ENCODE measurements at regions not wholly inside any gene's neighbourhood (a gene's known extent, or its start where the extent isn't known, plus 50 kb on each side); places are given as distances from the start of the nearest gene placed in this dataset.

GRCh38 chr9:1231998-1232919, 182.1 kb downstream of the DMRT2 start:
- Mint-ChIP-seq H3K27ac (no peak overlapping the region), H3K36me3 (no peaks in the 10 kb centered on the region), H3K9me3 (no peaks in the 10 kb centered on the region), H3K27me3 (peaks cover 4% of the 10 kb centered on the region in 2 donors), H3K4me3 (no peak overlapping the region), H3K4me1 (no peaks in the 10 kb centered on the region)
- no peaks in the 10 kb centered on the region for H3K36me3 ChIP-seq (ENCODE audit: control insufficient read depth in 2 of 2, extremely low read depth in 1 of 2, insufficient read depth in 1 of 2, low read length in 1 of 2)
- ATAC-seq (replicated peaks in 1 of 4) = no peak
- H3K27ac ChIP-seq (ENCODE audit: low read length) = no peak overlapping the region
- H3K27me3 ChIP-seq (replicated peaks in 1 of 2; ENCODE audit: control insufficient read depth in 2 of 2, extremely low read depth in 1 of 2, insufficient read depth in 2 of 2, low read length in 1 of 2) = peaks cover 0 to 3% of the 10 kb centered on the region in 2 experiments
- ChIA-PET CTCF (no interaction called here), POLR2A (no interaction called here)
- no peak overlapping the region for H3K4me3 ChIP-seq (ENCODE audit: control insufficient read depth in 1 of 2, extremely low read depth in 1 of 2, low read length in 1 of 2)
- H3K4me1 ChIP-seq (ENCODE audit: control insufficient read depth in 1 of 2, extremely low read depth in 1 of 2, insufficient read depth in 2 of 2, low read length in 2 of 2) = no peaks in the 10 kb centered on the region
- no peaks in the 10 kb centered on the region for H3K9me3 ChIP-seq
- no peak for DNase-seq
- WGBS (ENCODE audit: insufficient coverage) = 61% methylated on average over 10 of the region's 11 CpGs

GRCh38 chr9:1233568-1233967, 183.4 kb downstream of the DMRT2 start:
- no peak overlapping the region for H3K4me3 Mint-ChIP-seq
- Histone ChIP-seq H3K4me3 (ENCODE audit: control insufficient read depth in 1 of 2, extremely low read depth in 1 of 2, low read length in 1 of 2) (no peak overlapping the region), H3K27ac (ENCODE audit: low read length) (no peak overlapping the region), H3K4me1 (ENCODE audit: control insufficient read depth in 1 of 2, extremely low read depth in 1 of 2, insufficient read depth in 2 of 2, low read length in 2 of 2) (no peaks in the 10 kb centered on the region), H3K9me3 (no peaks in the 10 kb centered on the region), H3K36me3 (ENCODE audit: control insufficient read depth in 2 of 2, extremely low read depth in 1 of 2, insufficient read depth in 1 of 2, low read length in 1 of 2) (no peaks in the 10 kb centered on the region), H3K27me3 (replicated peaks in 1 of 2; ENCODE audit: control insufficient read depth in 2 of 2, extremely low read depth in 1 of 2, insufficient read depth in 2 of 2, low read length in 1 of 2) (peaks cover 0 to 3% of the 10 kb centered on the region in 2 experiments)
- no peak overlapping the region for H3K27ac Mint-ChIP-seq
- no peak for ATAC-seq (replicated peaks in 1 of 4)
- 67% methylated on average over 1 of the region's 2 CpGs for WGBS (ENCODE audit: insufficient coverage)
- no peaks in the 10 kb centered on the region for H3K36me3 Mint-ChIP-seq
- DNase-seq = no peak
- ChIA-PET POLR2A (no interaction called here), CTCF (interaction anchor here in 1 of 2 donors (0.6 kb wide), 1 partner anchor 854 kb away, joined by 3 read pairs; no protein-coding TSS in a partner anchor)
- peaks cover 4% of the 10 kb centered on the region in 2 donors for H3K27me3 Mint-ChIP-seq
- H3K9me3 Mint-ChIP-seq = no peaks in the 10 kb centered on the region
- H3K4me1 Mint-ChIP-seq = no peaks in the 10 kb centered on the region

- CTCF ChIA-PET = no interaction called here
- peaks cover 0 to 3% of the 10 kb centered on the region in 2 experiments for H3K27me3 ChIP-seq (replicated peaks in 1 of 2; ENCODE audit: control insufficient read depth in 2 of 2, extremely low read depth in 1 of 2, insufficient read depth in 2 of 2, low read length in 1 of 2)
- H3K36me3 ChIP-seq (ENCODE audit: control insufficient read depth in 2 of 2, extremely low read depth in 1 of 2, insufficient read depth in 1 of 2, low read length in 1 of 2) = no peaks in the 10 kb centered on the region
- H3K4me1 ChIP-seq (ENCODE audit: control insufficient read depth in 1 of 2, extremely low read depth in 1 of 2, insufficient read depth in 2 of 2, low read length in 2 of 2) = no peaks in the 10 kb centered on the region
- ATAC-seq (replicated peaks in 1 of 4) (no peak), DNase-seq (no peak)
- no peaks in the 10 kb centered on the region for H3K4me1 Mint-ChIP-seq
- no peak overlapping the region for H3K4me3 ChIP-seq (ENCODE audit: control insufficient read depth in 1 of 2, extremely low read depth in 1 of 2, low read length in 1 of 2)
- no peak overlapping the region for H3K27ac ChIP-seq (ENCODE audit: low read length)
- H3K36me3 Mint-ChIP-seq = no peaks in the 10 kb centered on the region
- 76% methylated on average over 2 of the region's 4 CpGs for WGBS (ENCODE audit: insufficient coverage)
- H3K27ac Mint-ChIP-seq = no peak overlapping the region
- no peak overlapping the region for H3K4me3 Mint-ChIP-seq
- no peaks in the 10 kb centered on the region for H3K9me3 ChIP-seq
- H3K9me3 Mint-ChIP-seq = no peaks in the 10 kb centered on the region
- H3K27me3 Mint-ChIP-seq = peaks cover 6 to 13% of the 10 kb centered on the region in 2 donors
- POLR2A ChIA-PET = no interaction called here
These were observed 185.5 kb downstream of the DMRT2 start for GRCh38 chr9:1235650-1236049.

GRCh38 chr9:1236061-1236460, 185.9 kb downstream of the DMRT2 start:
- Histone ChIP-seq H3K9me3 (no peaks in the 10 kb centered on the region), H3K4me1 (ENCODE audit: control insufficient read depth in 1 of 2, extremely low read depth in 1 of 2, insufficient read depth in 2 of 2, low read length in 2 of 2) (no peaks in the 10 kb centered on the region), H3K27me3 (replicated peaks in 1 of 2; ENCODE audit: control insufficient read depth in 2 of 2, extremely low read depth in 1 of 2, insufficient read depth in 2 of 2, low read length in 1 of 2) (peaks cover 0 to 3% of the 10 kb centered on the region in 2 experiments), H3K36me3 (ENCODE audit: control insufficient read depth in 2 of 2, extremely low read depth in 1 of 2, insufficient read depth in 1 of 2, low read length in 1 of 2) (no peaks in the 10 kb centered on the region), H3K4me3 (ENCODE audit: control insufficient read depth in 1 of 2, extremely low read depth in 1 of 2, low read length in 1 of 2) (no peak overlapping the region), H3K27ac (ENCODE audit: low read length) (no peak overlapping the region)
- Mint-ChIP-seq H3K4me1 (no peaks in the 10 kb centered on the region), H3K27ac (no peak overlapping the region), H3K36me3 (no peaks in the 10 kb centered on the region), H3K27me3 (peaks cover 10 to 13% of the 10 kb centered on the region in 2 donors), H3K4me3 (no peak overlapping the region), H3K9me3 (no peaks in the 10 kb centered on the region)
- ChIA-PET POLR2A (no interaction called here), CTCF (no interaction called here)
- DNase-seq (no peak), ATAC-seq (replicated peaks in 1 of 4) (no peak)
- no CpG with 5 or more reads among the region's 2 CpGs for WGBS (ENCODE audit: insufficient coverage)

- WGBS (ENCODE audit: insufficient coverage) = 60% methylated on average over 1 of the region's 3 CpGs
- H3K36me3 Mint-ChIP-seq = no peaks in the 10 kb centered on the region
- no peak for DNase-seq
- Histone ChIP-seq H3K27me3 (replicated peaks in 1 of 2; ENCODE audit: control insufficient read depth in 2 of 2, extremely low read depth in 1 of 2, insufficient read depth in 2 of 2, low read length in 1 of 2) (peaks cover 0 to 3% of the 10 kb centered on the region in 2 experiments), H3K4me1 (ENCODE audit: control insufficient read depth in 1 of 2, extremely low read depth in 1 of 2, insufficient read depth in 2 of 2, low read length in 2 of 2) (no peaks in the 10 kb centered on the region), H3K9me3 (no peaks in the 10 kb centered on the region), H3K36me3 (ENCODE audit: control insufficient read depth in 2 of 2, extremely low read depth in 1 of 2, insufficient read depth in 1 of 2, low read length in 1 of 2) (no peaks in the 10 kb centered on the region), H3K4me3 (ENCODE audit: control insufficient read depth in 1 of 2, extremely low read depth in 1 of 2, low read length in 1 of 2) (no peak overlapping the region), H3K27ac (ENCODE audit: low read length) (no peak overlapping the region)
- H3K4me1 Mint-ChIP-seq = no peaks in the 10 kb centered on the region
- H3K27ac Mint-ChIP-seq = no peak overlapping the region
- H3K9me3 Mint-ChIP-seq = no peaks in the 10 kb centered on the region
- H3K4me3 Mint-ChIP-seq = no peak overlapping the region
- H3K27me3 Mint-ChIP-seq = peaks cover 13% of the 10 kb centered on the region in 2 donors
- POLR2A ChIA-PET = interaction anchor here in 1 of 2 donors (0.6 kb wide), 1 partner anchor 140 kb away, joined by 3 read pairs; no protein-coding TSS in a partner anchor
- ATAC-seq (replicated peaks in 1 of 4) = no peak
- CTCF ChIA-PET = interaction anchor here in 1 of 2 donors (0.7 kb wide), 1 partner anchor 229 kb away, joined by 3 read pairs; no protein-coding TSS in a partner anchor
These were observed 188.2 kb downstream of the DMRT2 start for GRCh38 chr9:1238407-1238806.

GRCh38 chr9:1248743-1249142, 198.6 kb downstream of the DMRT2 start:
- H3K27ac Mint-ChIP-seq = no peak overlapping the region

More at GRCh38 chr9:1248743-1249142, 198.6 kb downstream of the DMRT2 start:
- H3K27me3 ChIP-seq (replicated peaks in 1 of 2; ENCODE audit: control insufficient read depth in 2 of 2, extremely low read depth in 1 of 2, insufficient read depth in 2 of 2, low read length in 1 of 2) = no peaks in the 10 kb centered on the region
- H3K27ac ChIP-seq (ENCODE audit: low read length) = no peak overlapping the region
- DNase-seq (no peak), ATAC-seq (replicated peaks in 1 of 4) (no peak)
- POLR2A ChIA-PET = no interaction called here
- H3K36me3 ChIP-seq (ENCODE audit: control insufficient read depth in 2 of 2, extremely low read depth in 1 of 2, insufficient read depth in 1 of 2, low read length in 1 of 2) = no peaks in the 10 kb centered on the region
- H3K4me1 ChIP-seq (ENCODE audit: control insufficient read depth in 1 of 2, extremely low read depth in 1 of 2, insufficient read depth in 2 of 2, low read length in 2 of 2) = no peaks in the 10 kb centered on the region
- Mint-ChIP-seq H3K4me3 (no peak overlapping the region), H3K27me3 (peaks cover 0 to 3% of the 10 kb centered on the region in 2 donors), H3K9me3 (peaks cover 0 to 3% (median 0%) of the 10 kb centered on the region in 3 donors), H3K36me3 (no peaks in the 10 kb centered on the region), H3K4me1 (no peaks in the 10 kb centered on the region)
- CTCF ChIA-PET = no interaction called here
- H3K9me3 ChIP-seq = no peaks in the 10 kb centered on the region
- 64% methylated on average over 2 of the region's 3 CpGs for WGBS (ENCODE audit: insufficient coverage)
- no peak overlapping the region for H3K4me3 ChIP-seq (ENCODE audit: control insufficient read depth in 1 of 2, extremely low read depth in 1 of 2, low read length in 1 of 2)

Measured in T-cell (primary cell).